Activated CD4-positive, alpha-beta T cell treated with anti-CD3 and anti-CD28 coated beads for 1 hour (primary cell): ENCODE measurements at regions not wholly inside any gene's neighbourhood (a gene's known extent, or its start where the extent isn't known, plus 50 kb on each side); places are given as distances from the start of the nearest gene placed in this dataset.
"Not testable (repeated sequence)": the region's sequence is repeated elsewhere in the genome, so short reads cannot be mapped to it uniquely, and the experiment has no call there.

Experiments used
- DNase-seq: peaks from one replicate; pipeline ENCODE4 v3.0.0-alpha.2; 2020

DNA sequence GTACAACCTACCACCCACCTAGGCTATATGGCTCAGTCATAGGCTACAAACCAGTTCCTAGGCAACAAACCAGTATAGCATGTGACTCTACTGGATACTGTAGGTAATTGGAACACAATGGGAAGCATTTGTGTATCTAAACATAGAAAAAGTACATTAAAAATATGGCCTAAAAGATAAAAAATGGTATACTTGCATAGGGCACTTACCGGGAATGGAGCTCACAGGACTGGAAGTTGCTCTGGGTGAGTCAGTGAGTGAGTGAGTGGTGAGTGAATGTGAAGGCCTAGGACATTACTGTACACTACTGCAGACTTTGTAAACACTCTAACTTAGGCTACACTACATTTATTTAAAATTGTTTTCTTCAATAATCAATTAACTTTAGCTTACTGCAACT lies 139.2 kb upstream of the RBPJ start:
- DNase-seq, result no peak

DNA sequence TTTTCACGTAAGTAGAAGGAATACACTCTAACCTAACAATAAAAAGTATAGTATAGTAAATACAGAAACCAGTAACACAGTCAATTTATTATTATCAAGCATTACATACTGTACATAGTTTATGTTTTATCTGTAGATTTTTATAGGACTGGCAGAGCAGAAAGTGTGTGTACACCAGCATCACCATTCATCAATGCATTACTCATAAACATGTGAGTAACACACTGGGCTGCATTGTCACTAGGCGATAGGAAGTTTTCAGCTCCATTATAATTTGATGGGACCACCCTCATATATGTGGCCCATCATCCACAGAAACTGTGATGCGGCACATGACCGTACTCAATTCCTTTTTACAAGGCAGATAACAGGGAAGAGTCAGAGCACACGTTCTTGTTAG lies 137.8 kb upstream of the RBPJ start:
- DNase-seq, result no peak

DNA sequence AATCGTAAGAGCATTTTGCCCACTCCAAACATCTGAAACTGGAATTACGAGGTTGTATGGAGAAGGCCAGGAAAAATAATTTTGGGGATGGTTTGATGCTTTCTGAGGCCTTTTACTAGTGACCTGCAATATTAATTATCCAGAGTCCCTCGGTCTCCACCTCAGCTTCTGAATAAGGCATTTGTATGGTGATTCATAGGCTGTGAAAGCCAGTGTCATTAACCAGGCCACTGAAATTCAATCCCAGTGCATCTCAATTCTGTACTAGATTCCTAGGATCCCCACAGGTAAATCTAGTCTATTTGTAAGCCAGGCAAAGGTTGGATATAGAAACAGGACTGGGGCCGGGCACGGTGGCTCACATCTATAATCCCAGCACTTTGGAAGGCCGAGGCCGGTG lies 135.4 kb upstream of the RBPJ start:
- DNase-seq, result no peak

DNA sequence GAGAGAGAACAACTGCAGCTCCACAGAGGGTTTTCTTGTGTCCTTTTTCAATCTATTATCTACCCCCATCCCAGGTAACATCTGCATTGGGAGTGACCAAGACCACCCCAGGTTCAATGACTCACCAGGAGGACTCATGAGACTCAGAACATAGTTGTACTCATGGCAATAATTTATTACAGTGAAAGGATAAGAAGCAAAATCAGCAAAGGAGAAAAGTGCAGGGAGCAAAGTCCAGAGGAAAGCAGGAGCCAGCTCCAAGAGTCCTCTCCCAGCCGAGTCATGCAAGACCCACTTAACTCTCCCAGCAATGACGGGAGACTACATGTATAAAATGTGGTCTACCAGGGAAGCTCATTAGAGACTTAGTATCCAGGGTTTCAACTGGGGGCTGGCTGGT lies 129.5 kb upstream of the RBPJ start:
- no peak for DNase-seq

DNA sequence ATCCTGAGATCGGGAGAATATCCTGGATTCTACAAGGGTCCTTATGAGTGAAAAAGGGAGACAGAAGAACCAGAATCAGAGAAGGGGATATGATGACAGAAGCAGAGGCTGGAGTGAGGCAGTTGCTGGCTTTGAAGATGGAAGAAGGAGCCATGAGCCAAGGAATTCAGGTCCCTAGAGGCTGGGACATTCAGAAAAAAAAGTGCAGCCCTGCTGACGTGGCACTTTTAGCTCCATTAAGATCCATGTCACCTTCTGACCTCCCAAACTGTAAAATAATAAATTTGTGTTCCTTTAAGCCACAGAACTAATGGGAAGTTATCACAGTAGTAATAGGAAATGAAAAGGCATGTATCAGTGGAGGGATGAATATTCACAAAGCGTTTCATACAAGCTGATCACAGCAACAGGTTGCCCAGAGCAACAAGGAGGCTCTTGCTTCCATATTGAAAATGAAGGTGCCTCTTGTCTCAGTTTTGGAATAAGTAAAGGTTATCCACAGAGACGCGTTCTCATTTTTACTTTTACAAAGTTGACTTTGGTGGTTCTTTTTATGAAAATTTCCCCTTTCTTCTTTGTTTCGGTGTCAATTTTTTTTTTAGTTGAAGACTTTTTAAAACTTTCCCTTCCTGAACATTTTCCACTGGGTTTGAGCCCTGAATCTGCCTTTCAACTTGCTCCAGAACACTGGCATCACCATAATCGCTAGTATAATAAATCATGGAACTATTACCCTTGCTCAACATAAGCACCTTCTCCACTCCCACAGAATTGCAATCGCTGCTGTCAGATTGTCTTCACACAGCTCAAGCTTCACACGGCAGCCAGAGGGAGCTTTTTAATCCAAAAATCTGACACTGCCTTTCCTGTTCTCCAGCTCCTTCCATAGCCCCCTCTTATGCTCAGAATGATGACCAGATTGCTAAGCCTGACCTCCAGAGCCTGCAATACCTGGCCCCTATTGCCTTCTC lies 127.6 kb upstream of the RBPJ start:
- no peak for DNase-seq

DNA sequence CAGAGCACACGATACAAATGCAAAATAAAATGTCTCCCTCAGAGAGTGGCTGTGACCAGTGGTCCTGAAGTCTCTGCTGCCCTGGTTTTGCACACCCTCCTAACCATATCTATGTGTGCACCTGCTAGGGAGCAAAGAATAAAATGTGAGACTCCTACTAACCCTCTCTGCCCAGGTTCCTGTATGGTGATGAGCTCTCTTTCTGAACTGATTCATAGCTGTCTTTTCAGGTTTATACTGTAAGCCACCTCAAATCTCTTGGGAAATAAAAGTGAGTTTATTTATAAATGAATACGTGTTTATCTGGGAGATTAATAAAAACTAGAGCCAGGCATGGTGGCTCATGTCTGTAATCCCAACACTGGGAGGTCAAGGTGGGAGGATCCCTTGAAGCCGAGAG lies 126.0 kb upstream of the RBPJ start:
- DNase-seq, result no peak

DNA sequence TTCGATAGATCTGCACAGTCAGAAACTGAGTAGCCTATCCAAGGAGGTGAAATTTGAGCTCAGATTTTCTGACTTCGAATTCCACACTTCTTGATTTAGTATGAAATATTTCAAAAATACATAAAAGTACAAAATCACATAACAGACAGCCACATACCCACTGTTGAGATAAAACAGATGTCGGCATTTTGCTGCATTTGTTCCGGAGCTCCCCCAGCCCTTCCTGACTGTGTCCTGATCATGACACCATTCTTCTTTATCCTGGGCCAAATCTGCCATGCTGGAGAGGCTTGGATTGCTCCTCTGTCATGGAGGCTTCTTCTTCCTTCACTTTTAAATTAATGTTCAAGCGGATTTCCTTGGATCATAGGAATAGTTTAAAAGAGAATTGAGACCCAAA lies 124.2 kb upstream of the RBPJ start:
- no peak for DNase-seq

DNA sequence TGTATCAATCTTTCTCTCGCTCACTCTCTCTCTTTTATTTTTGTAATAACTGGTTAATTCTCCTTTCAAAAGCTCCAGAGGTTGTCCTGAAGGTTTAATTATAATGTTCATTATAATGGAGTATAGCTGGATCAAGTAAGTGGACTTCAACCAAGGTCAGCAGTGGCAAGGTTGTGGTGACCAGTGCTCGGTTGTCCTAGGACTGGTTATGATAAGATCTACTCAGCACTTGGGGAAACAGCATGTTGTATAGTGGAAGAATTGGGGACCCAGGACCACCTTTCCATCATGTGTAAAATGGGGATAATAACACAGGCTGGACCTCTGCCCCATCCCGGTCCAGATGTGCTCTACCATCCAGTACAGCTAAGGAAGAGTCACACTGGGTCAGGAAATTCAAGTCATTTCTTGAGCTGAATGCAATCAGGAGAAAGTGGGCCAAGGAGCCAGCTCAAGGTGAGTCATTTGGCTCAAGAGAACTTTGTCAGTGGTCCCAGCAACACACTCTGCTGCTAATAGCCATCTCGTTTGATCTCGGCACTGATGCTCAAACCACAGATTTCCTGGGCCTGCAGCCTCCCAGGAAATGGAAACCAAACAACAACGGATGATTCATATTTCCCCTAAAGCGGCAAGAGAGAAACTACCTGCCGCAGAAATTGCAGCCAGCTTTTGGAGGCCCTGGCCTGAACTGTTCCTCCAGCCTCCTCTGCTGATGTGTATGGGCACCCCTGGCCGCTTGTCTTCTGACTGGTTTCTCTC lies 123.6 kb upstream of the RBPJ start:
- DNase-seq, result peak; percentile 57

DNA sequence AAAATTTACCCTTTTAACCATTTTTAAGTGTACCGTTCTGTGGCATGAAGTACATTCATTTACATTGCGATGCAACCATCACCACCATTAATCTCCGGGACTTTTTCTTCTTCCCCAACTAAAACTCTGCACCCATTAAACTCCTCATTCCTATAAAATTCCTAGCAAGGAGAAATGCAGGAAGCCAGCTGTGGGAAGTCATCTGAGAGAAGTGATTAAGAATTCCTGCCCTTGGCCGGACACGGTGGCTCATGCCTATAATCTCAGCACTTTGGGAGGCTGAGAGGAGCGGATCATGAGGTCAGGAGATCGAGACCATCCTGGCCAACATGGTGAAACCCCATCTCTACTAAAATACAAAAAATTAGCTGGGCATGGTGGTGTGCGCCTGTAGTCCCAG lies 121.9 kb upstream of the RBPJ start:
- DNase-seq, result not testable (repeated sequence)

DNA sequence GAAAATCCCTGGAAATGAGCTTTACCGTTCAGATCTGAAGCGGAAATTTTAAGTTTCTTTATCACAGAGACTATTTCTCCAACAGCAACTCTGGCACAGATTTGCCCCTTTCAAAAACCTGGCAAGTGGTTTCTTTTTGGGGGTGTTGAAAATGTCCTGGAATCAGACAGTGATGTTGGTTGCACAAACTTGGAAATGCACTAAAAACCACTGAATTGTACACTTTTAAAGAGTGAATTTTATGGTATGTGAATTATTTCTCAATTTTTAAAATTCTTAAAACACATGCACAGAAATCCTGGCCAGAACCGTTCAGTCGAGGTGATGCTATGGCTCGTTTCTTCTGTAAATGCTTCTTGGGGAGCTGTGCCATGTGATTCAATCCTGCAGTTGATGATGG lies 121.2 kb upstream of the RBPJ start:
- no peak for DNase-seq

DNA sequence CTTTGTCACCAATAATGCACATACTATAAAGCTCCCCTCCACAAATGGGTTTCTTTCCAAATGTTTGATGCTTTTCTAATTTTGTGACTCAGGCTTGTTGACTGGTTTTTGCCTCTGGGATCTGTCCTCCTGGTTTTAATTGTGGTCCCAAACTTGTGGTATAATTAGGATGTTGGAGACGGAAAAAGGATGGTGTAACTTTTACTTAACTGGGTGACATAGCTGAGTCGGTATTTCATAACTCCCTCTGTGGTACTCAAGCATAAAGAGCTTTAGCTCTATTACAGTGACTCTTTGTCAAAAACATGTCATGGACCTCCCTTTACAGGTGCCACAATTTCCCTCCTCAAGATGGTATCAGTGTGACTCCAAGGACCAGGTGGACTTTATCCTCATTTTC lies 119.7 kb upstream of the RBPJ start:
- DNase-seq, result no peak

DNA sequence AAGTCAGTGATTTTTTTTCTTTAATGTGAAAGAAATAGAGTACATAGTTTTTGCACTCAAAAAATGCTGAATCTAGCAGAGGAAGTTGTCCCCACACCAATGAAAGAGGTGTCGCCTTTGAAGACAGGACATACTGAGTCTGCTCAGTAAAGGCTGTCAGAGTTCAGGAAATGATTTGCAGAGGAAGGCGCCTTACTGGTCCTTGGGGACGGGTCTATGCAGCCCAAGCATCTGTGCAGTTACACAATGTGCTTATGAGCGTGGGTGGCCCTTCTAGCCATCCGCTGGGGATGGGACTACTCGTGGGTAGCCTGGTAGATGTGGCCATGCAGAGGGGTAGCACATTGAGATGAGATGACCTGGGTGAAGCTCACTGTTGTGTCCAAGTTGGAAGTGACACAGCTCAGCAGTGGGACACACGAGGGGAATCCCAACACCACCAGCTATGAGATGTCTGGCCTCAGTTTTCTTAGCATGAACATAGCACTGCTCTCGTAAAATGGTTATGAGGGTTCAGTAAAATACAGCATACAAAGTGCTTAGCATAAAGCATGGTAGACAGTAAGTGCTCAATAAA lies 116.5 kb upstream of the RBPJ start:
- no peak for DNase-seq

DNA sequence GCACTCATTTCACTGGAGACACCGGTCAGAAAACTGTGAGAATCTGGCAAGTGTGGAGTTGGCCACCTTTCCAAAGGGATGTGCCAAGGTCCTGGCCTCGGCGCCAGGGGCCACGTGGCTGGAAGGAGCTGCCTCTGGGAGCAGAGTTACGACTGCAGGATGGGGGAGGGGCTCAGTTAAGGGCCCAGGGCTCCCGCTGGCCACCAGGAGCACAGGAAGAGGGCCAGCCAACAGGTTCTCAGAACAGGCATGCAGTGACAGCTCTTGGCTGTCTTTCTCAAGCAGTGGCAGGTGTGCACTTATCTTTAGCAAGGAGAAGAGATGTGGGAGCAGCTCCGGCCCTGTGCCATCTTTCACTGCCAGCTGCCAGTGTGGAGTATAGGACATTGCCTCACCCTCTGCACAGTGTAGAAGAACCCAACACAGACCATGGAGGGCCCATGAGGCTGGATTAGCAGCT lies 115.9 kb upstream of the RBPJ start:
- DNase-seq, result no peak

DNA sequence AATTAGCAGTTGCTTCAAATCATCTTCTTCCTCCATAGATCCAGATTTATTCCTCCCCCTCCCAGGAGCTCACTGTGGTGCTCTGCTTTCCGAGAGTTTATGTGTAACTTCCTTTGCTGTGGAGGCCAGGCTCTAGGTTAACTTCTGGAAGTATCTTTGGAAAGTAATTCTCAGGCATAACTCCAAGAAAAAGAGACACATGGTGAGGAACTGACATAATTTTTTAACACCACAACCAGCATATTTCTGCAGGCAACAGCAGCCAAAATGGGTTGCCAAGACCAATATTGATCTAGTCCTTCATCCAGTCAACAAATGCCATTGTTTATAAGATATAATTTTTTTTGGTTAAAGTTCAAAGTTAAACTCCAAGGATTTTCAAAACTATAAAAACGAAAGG lies 114.5 kb upstream of the RBPJ start:
- DNase-seq, result no peak

DNA sequence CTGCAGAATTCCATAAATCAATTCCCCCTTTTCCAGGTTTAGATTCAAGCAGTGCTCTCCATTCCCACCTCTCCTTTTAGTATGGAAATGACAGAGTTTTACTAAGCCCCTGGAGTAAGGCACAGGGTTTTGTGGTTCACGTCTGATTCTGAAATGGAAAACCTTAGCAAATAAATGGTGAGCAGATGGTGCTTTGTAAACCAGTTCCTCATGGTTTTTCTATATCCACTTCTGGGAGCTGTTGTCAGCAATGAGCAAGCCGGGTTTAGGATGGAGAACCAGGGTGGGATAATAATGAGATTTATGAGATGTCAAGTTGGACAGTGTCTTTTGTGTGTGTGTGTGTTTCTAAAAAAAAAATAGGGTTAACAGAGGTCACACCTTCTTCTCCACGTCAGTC lies 113.8 kb upstream of the RBPJ start:
- no peak for DNase-seq

DNA sequence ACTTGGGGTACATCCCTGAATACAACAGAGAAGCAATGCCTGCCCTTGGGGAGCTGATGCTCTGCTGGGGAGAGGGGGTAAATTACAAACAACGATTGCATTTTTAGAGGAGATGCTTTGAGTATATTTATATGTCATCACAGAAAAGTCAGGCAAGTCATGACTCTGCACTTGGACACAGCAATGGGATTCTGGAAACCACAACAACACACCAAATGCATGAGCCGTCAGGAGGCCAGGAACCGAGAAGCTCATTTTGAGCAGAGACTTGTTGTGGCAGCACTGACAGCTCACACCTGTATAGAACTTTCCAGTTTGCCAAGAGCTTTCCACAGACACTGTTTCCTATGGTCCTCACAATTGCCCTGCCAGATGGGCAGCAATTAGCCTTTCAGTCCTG lies 113.2 kb upstream of the RBPJ start:
- DNase-seq, result no peak

DNA sequence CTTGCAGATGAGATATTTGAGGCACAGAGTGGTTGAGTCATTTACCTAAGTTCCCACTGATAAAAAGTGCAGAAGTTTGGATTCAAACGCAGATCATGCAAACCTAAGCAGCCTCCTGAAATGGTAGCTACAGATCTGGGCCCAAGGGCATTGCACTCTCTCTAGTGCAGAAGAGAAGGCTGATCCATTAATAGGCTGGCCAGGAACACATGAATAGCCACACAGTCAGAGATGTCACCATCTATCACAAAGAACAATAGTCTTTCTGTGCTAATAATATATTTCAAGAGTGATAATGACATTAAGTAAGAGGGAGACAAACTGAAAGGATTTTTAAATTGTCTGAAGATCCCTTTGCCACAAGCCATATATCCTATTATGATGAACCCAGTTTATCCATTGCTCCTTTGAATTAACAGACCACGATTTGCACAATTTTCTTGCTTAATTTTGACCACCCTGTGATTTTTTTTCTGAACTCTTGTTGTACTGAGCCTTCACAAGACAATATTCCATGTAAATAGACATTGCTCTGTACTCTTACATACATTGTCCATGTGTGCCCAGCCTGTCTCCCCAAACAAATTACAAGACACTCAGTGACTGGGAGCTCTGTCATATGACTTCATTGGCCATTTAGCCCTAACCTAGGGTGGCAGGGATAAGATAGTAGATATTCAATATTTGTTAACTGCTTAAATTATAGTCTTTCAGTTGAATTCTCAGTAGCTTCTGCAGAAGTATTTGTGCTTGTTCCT lies 112.4 kb upstream of the RBPJ start:
- no peak for DNase-seq

DNA sequence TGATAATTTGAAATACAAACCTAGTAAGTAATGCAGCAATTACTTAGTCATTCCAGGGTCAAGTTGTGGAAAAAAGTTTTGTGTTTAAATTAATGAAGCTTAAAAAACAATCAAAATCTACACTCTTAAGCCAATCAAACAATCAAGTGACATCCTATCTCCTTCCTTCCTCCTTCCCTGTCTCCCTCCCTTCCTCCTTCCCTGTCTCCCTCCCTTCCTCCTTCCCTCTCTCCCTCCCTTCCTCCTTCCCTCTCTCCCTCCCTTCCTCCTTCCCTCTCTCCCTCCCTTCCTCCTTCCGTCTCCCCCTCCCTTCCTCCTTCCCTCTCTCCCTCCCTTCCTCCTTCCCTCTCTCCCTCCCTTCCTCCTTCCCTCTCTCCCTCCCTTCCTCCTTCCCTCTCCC lies 111.4 kb upstream of the RBPJ start:
- not testable (repeated sequence) for DNase-seq

DNA sequence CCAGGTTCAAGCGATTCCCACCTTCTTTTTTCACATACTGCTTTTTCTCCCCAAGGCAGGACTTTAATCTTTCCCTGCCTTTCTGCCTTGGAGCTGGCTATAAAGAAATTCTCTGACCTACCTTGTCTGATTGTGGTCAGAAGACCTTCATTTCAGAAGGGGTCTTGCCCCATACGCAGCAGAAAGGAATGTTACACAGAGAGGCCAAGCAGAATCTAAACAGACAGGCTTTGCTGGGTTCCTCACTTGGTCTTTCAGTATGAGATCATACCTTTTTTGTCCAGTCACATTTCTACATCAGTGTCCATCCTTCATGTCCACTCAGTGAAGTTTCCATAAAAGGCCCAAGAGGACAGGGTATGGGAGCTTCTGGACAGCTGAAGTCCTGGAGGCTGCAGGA lies 108.3 kb upstream of the RBPJ start:
- DNase-seq, result no peak

DNA sequence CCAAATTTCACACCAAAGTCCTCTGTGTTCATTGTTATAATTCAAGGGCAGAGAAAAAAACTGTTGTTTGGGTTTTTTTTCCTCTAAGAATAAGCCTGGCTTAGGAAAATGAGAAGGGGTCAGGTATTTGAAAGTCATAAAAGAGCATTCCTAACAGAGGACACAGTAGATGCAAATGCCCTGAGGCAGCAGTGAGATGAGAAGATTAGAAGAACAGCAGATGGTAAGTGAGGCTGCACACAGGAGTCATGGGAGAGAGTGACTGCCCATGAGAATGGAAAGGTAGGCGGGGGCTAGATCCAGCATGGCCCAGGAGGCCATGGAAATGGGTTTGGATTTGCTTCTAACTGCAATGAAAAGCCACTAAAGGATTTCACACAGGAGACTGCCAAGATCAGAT lies 107.5 kb upstream of the RBPJ start:
- no peak for DNase-seq

DNA sequence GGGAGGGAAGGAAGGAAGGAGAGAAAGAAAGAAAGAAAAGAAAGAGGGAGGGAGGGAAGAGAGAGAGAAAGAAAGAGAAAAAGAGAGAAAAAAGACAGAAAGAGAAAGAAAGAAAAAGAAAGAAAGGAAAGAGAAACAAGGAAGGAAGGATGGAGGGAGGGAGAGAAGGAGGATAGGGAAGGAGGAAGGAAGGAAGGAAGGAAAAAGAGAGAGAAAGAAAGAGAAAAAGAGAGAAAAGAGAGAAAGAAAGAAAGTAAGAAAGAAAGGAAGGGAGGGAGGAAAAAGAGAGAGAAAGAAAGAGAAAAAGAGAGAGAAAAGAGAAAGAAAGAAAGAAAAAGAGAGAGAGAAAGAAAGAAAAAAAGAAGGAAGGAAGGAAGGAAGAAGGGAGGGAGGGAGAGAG lies 105.8 kb upstream of the RBPJ start:
- no peak for DNase-seq

DNA sequence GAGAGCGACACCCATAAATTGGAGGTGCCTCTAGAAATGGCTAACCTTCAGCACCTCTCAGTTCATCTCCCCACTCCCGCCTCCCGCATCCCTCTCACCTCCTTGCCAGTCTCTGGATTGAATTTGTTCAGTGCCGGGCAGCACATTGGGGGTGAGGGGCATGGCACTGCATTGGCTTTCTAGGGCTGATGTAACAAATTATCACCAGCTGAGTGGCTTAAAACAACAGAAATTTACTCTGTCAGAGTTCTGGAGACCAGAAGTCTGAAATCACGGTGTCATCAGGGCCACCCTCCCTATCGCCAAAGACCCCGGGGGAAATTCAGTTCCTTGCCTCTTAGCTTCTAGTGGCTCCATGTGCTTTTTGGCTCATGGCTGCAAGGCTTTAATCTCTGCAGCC lies 105.1 kb upstream of the RBPJ start:
- DNase-seq, result no peak

DNA sequence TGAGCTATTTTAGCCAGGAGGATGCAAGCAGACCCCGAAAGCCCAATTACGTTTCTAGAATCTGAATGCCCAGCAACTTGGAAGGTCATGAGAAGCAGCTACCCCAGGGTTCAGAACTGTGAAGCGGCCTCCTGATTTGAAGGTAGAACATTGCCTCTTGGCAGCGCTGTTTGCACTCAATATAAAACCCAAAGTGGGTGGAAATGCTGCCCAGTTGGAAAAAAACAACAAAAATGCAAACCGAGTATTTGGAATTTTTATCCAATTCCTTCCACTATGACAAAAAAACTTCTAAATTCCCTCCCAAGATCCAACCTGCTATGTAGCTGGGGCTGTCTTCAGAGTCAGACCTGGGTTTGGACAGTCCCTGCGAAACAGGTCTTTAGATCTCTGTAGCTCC lies 103.3 kb upstream of the RBPJ start:
- DNase-seq, result no peak
